Stomach (tissue), 8 donors: ENCODE measurements at regions not wholly inside any gene's neighbourhood (a gene's known extent, or its start where the extent isn't known, plus 50 kb on each side); places are given as distances from the start of the nearest gene placed in this dataset.

Experiments used
- DNase-seq, 2 donors: peaks; one replicate each; pipeline versions ENCODE4 v3.0.0 to v3.0.0-alpha.2; 2013 to 2019
- H3K27ac ChIP-seq, 5 donors: fragments of 200-600 bp in 4 of 5; sonication (generic) in 4 of 5; one replicate each; pipeline ENCODE4 v1.5.1; 2013 to 2019; ENCODE audit warnings: mild to moderate bottlenecking in 1 of 5, moderate library complexity in 1 of 5
- H3K27me3 ChIP-seq, 3 donors: fragments of 200-600 bp; sonication (generic); one replicate each; pipeline ENCODE4 v1.5.1; 2017 to 2019; ENCODE audit warnings: mixed run types in 1 of 3
- H3K36me3 ChIP-seq, 4 donors: fragments of 200-600 bp; sonication (generic); 1 replicate in 3 of 4; 2 replicates in 1 of 4; pipeline ENCODE4 v1.5.1; 2016 to 2019
- H3K4me1 ChIP-seq, 4 donors: fragments of 200-600 bp; sonication (generic); one replicate each; pipeline ENCODE4 v1.5.1; 2016 to 2019
- H3K4me3 ChIP-seq, 4 donors: fragments of 200-600 bp; sonication (generic) in 3 of 4; one replicate each; pipeline ENCODE4 v1.5.1; 2016 to 2019; ENCODE audit warnings: mild to moderate bottlenecking in 1 of 4
- H3K9me3 ChIP-seq, 4 donors: fragments of 200-600 bp; sonication (generic); one replicate each; pipeline ENCODE4 v1.5.1; 2016 to 2019
- EP300 ChIP-seq: sonication (generic); formaldehyde crosslinking; IDR thresholded peaks from one replicate; pipeline ENCODE4 v1.6.1; 2017; ENCODE audit warnings: antibody characterized with exemption
- POLR2A ChIP-seq, 4 donors: fragments of 450-650 bp; IDR thresholded peaks; one replicate each; pipeline ENCODE4 v1.6.1; 2016; ENCODE audit warnings: antibody characterized with exemption in 4 of 4, control low read depth in 2 of 4, mild to moderate bottlenecking in 1 of 4, moderate library complexity in 1 of 4
- POLR2AphosphoS5 ChIP-seq, 3 donors: sonication (generic); formaldehyde crosslinking; IDR thresholded peaks; one replicate each; pipeline ENCODE4 v1.6.1; 2016; ENCODE audit warnings: antibody characterized with exemption in 3 of 3
- WGBS, 5 donors: extraction: QIAGEN DNeasy Blood & Tissue Kit in 3 of 5; methylation state at CpG; one replicate each; pipeline versions ENCODE4 v1.1.5 to v1.1.7; 2013 to 2018; 5-methylcytosine and 5-hydroxymethylcytosine counted together
- intact Hi-C: fragments of 100-400 bp; cut with DNase I; formaldehyde crosslinking; loops from one replicate; pipeline ENCODE4 v1.15.1; 2023; ENCODE audit warnings: low total_unique reads
- TF ChIP-seq, protein P1 (sequence below), 7 experiments: fragments of 450-650 bp in 4 of 7; fragments of 200-600 bp in 3 of 7; sonication (generic) in 3 of 7; IDR thresholded peaks; one replicate each; pipeline ENCODE4 v1.5.1; 2016 to 2019; ENCODE audit warnings: antibody characterized with exemption in 7 of 7, control low read depth in 2 of 7, mild to moderate bottlenecking in 1 of 7
- donor health status: healthy with polysubstance abuse.
- donor health status: Bipolar disorder and iron deficiency.
- donor health status: healthy.

DNA sequence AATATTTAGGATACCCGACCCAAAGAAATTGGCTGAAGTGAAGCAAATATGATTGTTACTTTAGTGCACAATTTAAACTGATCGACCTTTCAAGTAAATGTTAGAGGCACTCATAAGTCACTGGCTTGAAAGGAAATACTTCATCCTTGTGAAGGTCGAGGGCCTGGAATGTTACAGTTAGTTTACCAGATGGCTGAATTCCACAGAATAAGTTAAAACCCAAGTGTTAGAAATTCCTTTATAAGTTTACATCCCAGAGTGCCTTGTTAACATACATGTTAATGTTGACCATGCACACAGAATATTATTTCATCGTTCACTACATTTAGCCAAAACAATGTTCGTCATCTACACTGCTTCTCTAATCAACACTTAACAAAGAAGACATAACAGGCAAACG lies 235.5 kb upstream of the ANO3 start:
- Histone ChIP-seq H3K36me3 (no peaks in the 10 kb centered on the region), H3K27ac (no peak overlapping the region), H3K4me3 (no peak overlapping the region), H3K27me3 (no peaks in the 10 kb centered on the region), H3K9me3 (no peaks in the 10 kb centered on the region), H3K4me1 (no peaks in the 10 kb centered on the region)
- whole genome bisulfite sequencing, 5 donors, result 43 to 68% (median 63%) methylated on average over 6 of the region's 6 CpGs
- DNase-seq, result no peak
- intact Hi-C loops, result no loop called here
- TF ChIP-seq POLR2A (IDR thresholded peaks at IDR 0.05) (no peak), POLR2AphosphoS5 (IDR thresholded peaks at IDR 0.05) (no peak), EP300 (no peak)
- TF ChIP-seq, protein P1, sequence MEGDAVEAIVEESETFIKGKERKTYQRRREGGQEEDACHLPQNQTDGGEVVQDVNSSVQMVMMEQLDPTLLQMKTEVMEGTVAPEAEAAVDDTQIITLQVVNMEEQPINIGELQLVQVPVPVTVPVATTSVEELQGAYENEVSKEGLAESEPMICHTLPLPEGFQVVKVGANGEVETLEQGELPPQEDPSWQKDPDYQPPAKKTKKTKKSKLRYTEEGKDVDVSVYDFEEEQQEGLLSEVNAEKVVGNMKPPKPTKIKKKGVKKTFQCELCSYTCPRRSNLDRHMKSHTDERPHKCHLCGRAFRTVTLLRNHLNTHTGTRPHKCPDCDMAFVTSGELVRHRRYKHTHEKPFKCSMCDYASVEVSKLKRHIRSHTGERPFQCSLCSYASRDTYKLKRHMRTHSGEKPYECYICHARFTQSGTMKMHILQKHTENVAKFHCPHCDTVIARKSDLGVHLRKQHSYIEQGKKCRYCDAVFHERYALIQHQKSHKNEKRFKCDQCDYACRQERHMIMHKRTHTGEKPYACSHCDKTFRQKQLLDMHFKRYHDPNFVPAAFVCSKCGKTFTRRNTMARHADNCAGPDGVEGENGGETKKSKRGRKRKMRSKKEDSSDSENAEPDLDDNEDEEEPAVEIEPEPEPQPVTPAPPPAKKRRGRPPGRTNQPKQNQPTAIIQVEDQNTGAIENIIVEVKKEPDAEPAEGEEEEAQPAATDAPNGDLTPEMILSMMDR (IDR thresholded peaks at IDR 0.05), result no peak

DNA sequence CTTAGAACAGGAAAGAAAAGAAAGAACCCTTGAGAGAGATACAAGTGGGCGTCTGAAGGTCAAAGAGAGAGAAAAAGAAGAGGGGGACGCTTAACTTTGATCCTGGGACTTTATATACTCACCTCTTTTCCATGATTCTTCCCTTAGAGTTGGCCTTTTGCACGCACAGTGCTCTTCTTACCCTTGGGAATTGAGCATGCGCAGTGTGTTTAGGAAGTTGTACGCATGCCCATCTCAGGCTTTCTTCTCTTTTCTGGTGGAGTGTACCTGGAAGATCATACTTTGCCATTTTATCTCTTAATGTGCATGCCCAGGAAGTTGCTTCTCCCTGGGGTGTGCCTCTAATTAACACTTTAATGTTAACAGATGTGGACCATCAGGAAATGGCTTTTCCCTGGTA lies 229.6 kb upstream of the ANO3 start:
- TF ChIP-seq POLR2A (IDR thresholded peaks at IDR 0.05) (no peak), EP300 (no peak), POLR2AphosphoS5 (IDR thresholded peaks at IDR 0.05) (no peak)
- TF ChIP-seq, protein P1 (IDR thresholded peaks at IDR 0.05), result no peak

DNA sequence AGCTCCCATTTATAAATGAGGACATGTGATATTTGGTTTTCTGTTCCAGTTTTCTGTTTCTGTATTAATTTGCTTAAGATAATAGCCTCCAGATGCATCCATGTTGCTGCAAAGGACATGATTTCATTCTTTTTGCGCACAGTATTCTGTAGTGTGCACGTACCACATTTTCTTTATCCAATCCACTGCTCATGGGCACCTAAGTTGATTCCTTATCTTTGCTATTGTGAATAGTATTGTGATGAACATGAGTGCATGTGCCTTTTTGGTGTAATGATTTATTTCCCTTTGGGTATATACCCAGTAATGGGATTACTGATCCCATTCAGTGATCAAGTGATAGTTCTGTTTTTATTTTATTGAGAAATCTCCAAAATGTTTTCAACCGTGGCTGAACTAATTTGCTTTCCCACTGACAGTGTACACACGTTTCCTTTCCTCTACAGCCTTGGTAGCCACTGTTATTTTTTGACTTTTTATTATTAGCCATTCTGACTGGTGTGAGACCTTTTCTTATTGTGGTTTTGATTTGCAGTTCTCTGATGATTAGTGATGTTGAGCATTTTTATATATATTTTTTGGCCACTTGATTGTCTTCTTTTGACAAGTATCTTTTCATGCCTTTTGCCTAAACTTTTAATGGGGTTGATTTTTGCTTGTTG lies 226.0 kb upstream of the ANO3 start:
- 70 to 79% (median 76%) methylated on average over 4 of the region's 4 CpGs for WGBS, 5 donors
- Histone ChIP-seq H3K36me3 (no peaks in the 10 kb centered on the region), H3K9me3 (peaks cover 0 to 3% (median 0%) of the 10 kb centered on the region in 4 donors), H3K4me1 (no peaks in the 10 kb centered on the region), H3K4me3 (no peak overlapping the region), H3K27ac (no peak overlapping the region), H3K27me3 (no peaks in the 10 kb centered on the region)
- TF ChIP-seq EP300, result no peak
- TF ChIP-seq POLR2AphosphoS5 (IDR thresholded peaks at IDR 0.05), result no peak
- TF ChIP-seq, protein P1 (IDR thresholded peaks at IDR 0.05), result no peak
- TF ChIP-seq POLR2A (IDR thresholded peaks at IDR 0.05), result no peak
- intact Hi-C loops, result no loop called here
- no peak for DNase-seq

More for the DNA sequence above, 229.6 kb upstream of the ANO3 start:
- no peak for DNase-seq
- H3K4me1 ChIP-seq, result no peaks in the 10 kb centered on the region
- 82 to 92% (median 85%) methylated on average over 5 of the region's 5 CpGs for WGBS, 5 donors
- H3K27ac ChIP-seq, result no peak overlapping the region
- H3K27me3 ChIP-seq, result no peaks in the 10 kb centered on the region
- H3K9me3 ChIP-seq, result peaks cover 0 to 3% (median 0%) of the 10 kb centered on the region in 4 donors
- H3K36me3 ChIP-seq, result no peaks in the 10 kb centered on the region
- intact Hi-C loops, result no loop called here
- H3K4me3 ChIP-seq, result no peak overlapping the region

DNA sequence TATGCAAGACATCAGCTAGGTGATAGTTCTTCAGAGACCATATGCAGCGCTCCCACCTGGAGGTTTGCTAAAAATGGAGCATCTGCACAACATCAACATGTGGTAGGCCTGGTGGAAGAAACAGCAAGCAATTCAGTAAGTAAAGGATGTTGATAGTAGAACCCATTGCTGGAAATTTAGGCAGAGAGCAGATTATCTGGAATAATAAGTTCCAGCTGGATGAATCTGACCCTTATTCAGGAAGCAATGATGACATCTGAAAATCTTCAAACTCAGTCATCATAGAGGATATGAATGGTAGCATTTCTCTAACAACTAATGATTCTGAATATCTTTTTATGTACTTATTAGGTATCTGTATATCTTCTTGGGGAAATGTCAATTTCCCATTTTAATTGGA lies 225.2 kb upstream of the ANO3 start:
- Histone ChIP-seq H3K27me3 (no peaks in the 10 kb centered on the region), H3K27ac (no peak overlapping the region), H3K4me3 (no peak overlapping the region), H3K36me3 (no peaks in the 10 kb centered on the region), H3K4me1 (no peaks in the 10 kb centered on the region), H3K9me3 (peaks cover 0 to 3% (median 0%) of the 10 kb centered on the region in 4 donors)
- DNase-seq, result no peak
- TF ChIP-seq, protein P1 (IDR thresholded peaks at IDR 0.05), result no peak
- TF ChIP-seq POLR2AphosphoS5 (IDR thresholded peaks at IDR 0.05), result no peak
- no peak for TF ChIP-seq POLR2A (IDR thresholded peaks at IDR 0.05)
- TF ChIP-seq EP300, result no peak
- intact Hi-C loops, result no loop called here
- 87 to 100% (median 91%) methylated on average over 1 of the region's 1 CpG for WGBS, 5 donors
